ENCODE measurements at regions not wholly inside any gene's neighbourhood (a gene's known extent, or its start where the extent isn't known, plus 50 kb on each side); places are given as distances from the start of the nearest gene placed in this dataset.

- Mint-ChIP-seq H3K9me3 (ENCODE audit: low read depth, unreplicated experiment) (no peaks in the 10 kb centered on the region), H3K4me3 (ENCODE audit: low read depth, unreplicated experiment) (no peak overlapping the region), H3K27me3 (ENCODE audit: unreplicated experiment) (no peaks in the 10 kb centered on the region), H3K27ac (ENCODE audit: unreplicated experiment) (no peak overlapping the region), H3K36me3 (ENCODE audit: insufficient read depth, unreplicated experiment) (no peaks in the 10 kb centered on the region), H3K4me1 (ENCODE audit: low read depth, unreplicated experiment) (no peaks in the 10 kb centered on the region)
- TF ChIP-seq CTCF (IDR thresholded peaks at IDR 0.05; ENCODE audit: unreplicated experiment), result no peak
- no peak for DNase-seq
- BruUV-seq (replicated peaks), result no TSS peak
- CTCF ChIA-PET, result interaction anchor here (0.7 kb wide), 1 partner anchor 454 kb away, joined by 4 read pairs; no protein-coding TSS in a partner anchor
- intact Hi-C loops (cut with micrococcal nuclease; ENCODE audit: unreplicated experiment), result no loop called here
Measured at GRCh38 chr5:42879291-42879690, 67.6 kb upstream of the SELENOP start.

- DNase-seq, result no peak
- Mint-ChIP-seq H3K27me3 (ENCODE audit: unreplicated experiment) (no peaks in the 10 kb centered on the region), H3K9me3 (ENCODE audit: low read depth, unreplicated experiment) (no peaks in the 10 kb centered on the region), H3K36me3 (ENCODE audit: insufficient read depth, unreplicated experiment) (no peaks in the 10 kb centered on the region), H3K27ac (ENCODE audit: unreplicated experiment) (no peak overlapping the region), H3K4me3 (ENCODE audit: low read depth, unreplicated experiment) (no peak overlapping the region), H3K4me1 (ENCODE audit: low read depth, unreplicated experiment) (no peaks in the 10 kb centered on the region)
- intact Hi-C loops (cut with micrococcal nuclease; ENCODE audit: unreplicated experiment), result no loop called here
- no TSS peak for BruUV-seq (replicated peaks)
- CTCF ChIA-PET, result interaction anchor here (1.0 kb wide), 1 partner anchor 20 kb away, joined by 3 read pairs; no protein-coding TSS in a partner anchor
- no peak for TF ChIP-seq CTCF (IDR thresholded peaks at IDR 0.05; ENCODE audit: unreplicated experiment)
Measured at GRCh38 chr5:42878550-42878949, 66.9 kb upstream of the SELENOP start.

GRCh38 chr5:42878041-42878440 lies 66.3 kb upstream of the SELENOP start:
- Mint-ChIP-seq H3K4me1 (ENCODE audit: low read depth, unreplicated experiment) (no peaks in the 10 kb centered on the region), H3K27me3 (ENCODE audit: unreplicated experiment) (no peaks in the 10 kb centered on the region), H3K9me3 (ENCODE audit: low read depth, unreplicated experiment) (no peaks in the 10 kb centered on the region), H3K27ac (ENCODE audit: unreplicated experiment) (no peak overlapping the region), H3K36me3 (ENCODE audit: insufficient read depth, unreplicated experiment) (no peaks in the 10 kb centered on the region), H3K4me3 (ENCODE audit: low read depth, unreplicated experiment) (no peak overlapping the region)
- intact Hi-C loops (cut with micrococcal nuclease; ENCODE audit: unreplicated experiment), result no loop called here
- CTCF ChIA-PET, result interaction anchor here (1.0 kb wide), 1 partner anchor 20 kb away, joined by 3 read pairs; no protein-coding TSS in a partner anchor
- no peak for DNase-seq
- no TSS peak for BruUV-seq (replicated peaks)
- TF ChIP-seq CTCF (IDR thresholded peaks at IDR 0.05; ENCODE audit: unreplicated experiment), result no peak

GRCh38 chr5:42877431-42877830 lies 65.7 kb upstream of the SELENOP start:
- intact Hi-C loops (cut with micrococcal nuclease; ENCODE audit: unreplicated experiment), result no loop called here
- CTCF ChIA-PET, result no interaction called here
- Mint-ChIP-seq H3K4me3 (ENCODE audit: low read depth, unreplicated experiment) (no peak overlapping the region), H3K27ac (ENCODE audit: unreplicated experiment) (no peak overlapping the region), H3K36me3 (ENCODE audit: insufficient read depth, unreplicated experiment) (no peaks in the 10 kb centered on the region), H3K9me3 (ENCODE audit: low read depth, unreplicated experiment) (no peaks in the 10 kb centered on the region), H3K4me1 (ENCODE audit: low read depth, unreplicated experiment) (no peaks in the 10 kb centered on the region), H3K27me3 (ENCODE audit: unreplicated experiment) (no peaks in the 10 kb centered on the region)
- DNase-seq, result no peak
- BruUV-seq (replicated peaks), result no TSS peak
- no peak for TF ChIP-seq CTCF (IDR thresholded peaks at IDR 0.05; ENCODE audit: unreplicated experiment)
